ENCODE measurements at regions not wholly inside any gene's neighbourhood (a gene's known extent, or its start where the extent isn't known, plus 50 kb on each side); places are given as distances from the start of the nearest gene placed in this dataset.

DNA sequence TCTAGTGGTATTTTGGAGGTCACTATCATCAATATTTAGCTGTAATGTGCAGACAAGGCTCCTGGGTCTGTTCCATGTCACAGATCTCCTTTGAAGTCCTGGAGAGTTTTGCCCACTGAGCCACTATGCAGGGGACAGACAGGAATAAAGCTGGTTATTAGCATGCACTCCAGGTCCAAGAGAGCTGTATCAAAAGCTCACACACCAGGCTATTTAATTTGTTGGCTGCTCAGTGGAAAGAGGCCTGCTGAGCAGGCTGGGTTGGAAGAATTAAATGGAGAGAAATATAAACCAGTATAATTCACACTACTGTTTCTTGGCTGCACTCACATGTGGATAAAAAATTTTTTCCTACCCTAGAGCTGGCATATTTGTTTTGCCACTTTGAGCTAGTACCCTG lies 113.8 kb upstream of the TAF11L2 start:
- Histone ChIP-seq H3K4me1 (peaks cover 0 to 13% (median 0%) of the 10 kb centered on the region in 6 donors), H3K27ac (no peak overlapping the region), H3K4me3 (no peak overlapping the region), H3K9me3 (peaks cover 0 to 10% (median 0%) of the 10 kb centered on the region in 8 donors), H3K27me3 (replicated peaks in 1 of 7) (no peaks in the 10 kb centered on the region), H3K36me3 (no peaks in the 10 kb centered on the region)
- TF ChIP-seq POLR2A (IDR thresholded peaks at IDR 0.05) (no peak), POLR2AphosphoS5 (IDR thresholded peaks at IDR 0.05) (no peak)
- TF ChIP-seq, protein P1, sequence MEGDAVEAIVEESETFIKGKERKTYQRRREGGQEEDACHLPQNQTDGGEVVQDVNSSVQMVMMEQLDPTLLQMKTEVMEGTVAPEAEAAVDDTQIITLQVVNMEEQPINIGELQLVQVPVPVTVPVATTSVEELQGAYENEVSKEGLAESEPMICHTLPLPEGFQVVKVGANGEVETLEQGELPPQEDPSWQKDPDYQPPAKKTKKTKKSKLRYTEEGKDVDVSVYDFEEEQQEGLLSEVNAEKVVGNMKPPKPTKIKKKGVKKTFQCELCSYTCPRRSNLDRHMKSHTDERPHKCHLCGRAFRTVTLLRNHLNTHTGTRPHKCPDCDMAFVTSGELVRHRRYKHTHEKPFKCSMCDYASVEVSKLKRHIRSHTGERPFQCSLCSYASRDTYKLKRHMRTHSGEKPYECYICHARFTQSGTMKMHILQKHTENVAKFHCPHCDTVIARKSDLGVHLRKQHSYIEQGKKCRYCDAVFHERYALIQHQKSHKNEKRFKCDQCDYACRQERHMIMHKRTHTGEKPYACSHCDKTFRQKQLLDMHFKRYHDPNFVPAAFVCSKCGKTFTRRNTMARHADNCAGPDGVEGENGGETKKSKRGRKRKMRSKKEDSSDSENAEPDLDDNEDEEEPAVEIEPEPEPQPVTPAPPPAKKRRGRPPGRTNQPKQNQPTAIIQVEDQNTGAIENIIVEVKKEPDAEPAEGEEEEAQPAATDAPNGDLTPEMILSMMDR (IDR thresholded peaks at IDR 0.05 in 8 of 11, conservative IDR thresholded peaks at IDR 0.05 in 3 of 11), result no peak
- intact Hi-C loops (cut with DNase I; ENCODE audit: low total_unique reads), result no loop called here
- DNase-seq, result no peak

DNA sequence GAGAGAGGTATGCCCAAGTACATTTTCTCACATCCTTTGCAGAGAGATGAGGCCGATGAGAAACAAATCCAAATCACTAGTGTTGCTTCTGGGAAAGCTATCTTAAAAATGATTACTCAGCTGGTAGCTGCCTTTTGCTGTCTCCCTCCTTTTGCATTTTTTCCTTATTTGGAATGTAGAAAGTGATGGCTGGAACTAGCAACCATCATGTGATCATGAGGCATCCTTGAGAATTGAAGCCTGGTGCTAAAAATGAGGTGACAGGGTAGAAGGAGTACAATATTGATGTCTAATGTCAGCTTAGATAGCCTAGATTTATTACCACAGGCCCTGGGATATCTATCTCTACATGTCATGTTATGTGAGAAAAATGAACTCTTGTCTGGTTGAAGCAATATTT lies 109.3 kb upstream of the TAF11L2 start:
- no peaks in the 10 kb centered on the region for H3K4me1 ChIP-seq
- H3K36me3 ChIP-seq, result no peaks in the 10 kb centered on the region
- H3K9me3 ChIP-seq, result peaks cover 0 to 10% (median 0%) of the 10 kb centered on the region in 8 donors
- TF ChIP-seq POLR2AphosphoS5 (IDR thresholded peaks at IDR 0.05) (no peak), POLR2A (IDR thresholded peaks at IDR 0.05) (no peak)
- TF ChIP-seq, protein P1 (IDR thresholded peaks at IDR 0.05 in 8 of 11, conservative IDR thresholded peaks at IDR 0.05 in 3 of 11), result no peak
- no peaks in the 10 kb centered on the region for H3K27me3 ChIP-seq (replicated peaks in 1 of 7)
- DNase-seq, result no peak
- WGBS, 5 donors, result 81 to 100% (median 98%) methylated on average over 1 of the region's 1 CpG
- no peak overlapping the region for H3K27ac ChIP-seq
- intact Hi-C loops (cut with DNase I; ENCODE audit: low total_unique reads), result no loop called here
- no peak overlapping the region for H3K4me3 ChIP-seq

DNA sequence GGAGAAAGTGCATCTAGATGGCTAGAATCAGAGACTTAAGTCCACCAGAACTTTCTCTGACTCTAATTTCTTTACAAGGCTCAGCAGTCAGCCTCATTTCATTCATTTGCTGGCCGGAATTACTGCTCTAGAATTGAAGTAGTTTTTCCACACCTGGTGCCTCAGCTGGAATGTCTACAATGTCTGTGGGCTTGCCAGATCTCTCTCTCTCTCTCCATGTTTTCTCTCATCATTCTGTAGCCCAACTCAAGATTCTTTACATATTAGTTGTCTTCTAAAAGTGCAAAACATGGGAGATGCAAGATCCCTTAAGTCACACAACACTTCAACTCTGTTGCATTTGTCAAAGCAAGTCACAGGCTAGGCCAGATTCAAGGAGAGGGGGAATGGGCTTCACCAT lies 103.9 kb upstream of the TAF11L2 start:
- intact Hi-C loops (cut with DNase I; ENCODE audit: low total_unique reads), result no loop called here
- TF ChIP-seq, protein P1 (IDR thresholded peaks at IDR 0.05 in 8 of 11, conservative IDR thresholded peaks at IDR 0.05 in 3 of 11), result no peak
- TF ChIP-seq POLR2A (IDR thresholded peaks at IDR 0.05) (no peak), POLR2AphosphoS5 (IDR thresholded peaks at IDR 0.05) (no peak)
- DNase-seq, result no peak
- Histone ChIP-seq H3K36me3 (no peaks in the 10 kb centered on the region), H3K27ac (no peak overlapping the region), H3K27me3 (replicated peaks in 1 of 7) (no peaks in the 10 kb centered on the region), H3K9me3 (peaks cover 0 to 8% (median 0%) of the 10 kb centered on the region in 8 donors), H3K4me1 (peaks cover 0 to 12% (median 4%) of the 10 kb centered on the region in 6 donors), H3K4me3 (no peak overlapping the region)
- WGBS, 5 donors, result 83 to 93% (median 90%) methylated on average over 1 of the region's 1 CpG

DNA sequence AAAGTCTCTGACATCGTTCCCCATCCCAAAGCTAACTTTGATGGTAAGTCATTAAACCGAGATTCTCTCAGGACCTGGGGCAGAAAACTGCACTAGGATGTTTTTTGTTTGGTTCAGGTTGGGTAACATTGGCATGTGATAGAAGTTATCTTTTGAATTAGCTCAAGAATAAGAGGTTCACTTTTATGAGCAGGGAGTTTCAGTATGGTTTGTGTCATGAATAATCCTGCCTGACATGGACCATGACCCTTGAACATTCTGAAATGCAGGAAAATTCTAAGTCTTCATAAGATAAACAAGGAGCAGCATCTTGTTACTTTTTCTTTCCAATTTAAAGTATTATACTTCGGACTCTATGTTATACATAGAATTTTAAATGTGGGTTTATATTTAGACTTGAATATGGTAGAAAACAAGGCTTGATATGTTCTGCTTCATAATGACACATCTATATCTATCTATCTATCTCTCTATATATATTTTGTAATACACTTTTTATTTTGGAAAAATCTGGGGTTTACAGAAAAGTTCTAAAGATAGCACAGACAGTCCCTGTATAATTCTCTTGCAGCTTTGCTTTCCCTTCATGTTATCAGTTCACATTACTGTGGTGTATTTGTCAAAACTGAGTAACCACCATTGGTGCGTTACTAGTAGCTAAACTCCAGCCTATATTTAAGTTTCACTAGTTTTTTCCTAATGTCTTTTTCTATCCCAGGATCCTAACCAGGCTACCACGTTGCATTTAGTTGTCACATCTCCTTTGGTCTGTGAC lies 102.7 kb upstream of the TAF11L2 start:
- H3K27ac ChIP-seq, result no peak overlapping the region
- intact Hi-C loops (cut with DNase I; ENCODE audit: low total_unique reads), result no loop called here
- no peaks in the 10 kb centered on the region for H3K36me3 ChIP-seq
- no peak overlapping the region for H3K4me3 ChIP-seq
- H3K27me3 ChIP-seq (replicated peaks in 1 of 7), result no peaks in the 10 kb centered on the region
- DNase-seq, result no peak
- H3K9me3 ChIP-seq, result peaks cover 0 to 6% (median 0%) of the 10 kb centered on the region in 8 donors
- TF ChIP-seq, protein P1 (IDR thresholded peaks at IDR 0.05 in 8 of 11, conservative IDR thresholded peaks at IDR 0.05 in 3 of 11), result no peak
- no peak for TF ChIP-seq POLR2AphosphoS5 (IDR thresholded peaks at IDR 0.05)
- TF ChIP-seq POLR2A (IDR thresholded peaks at IDR 0.05), result no peak
- H3K4me1 ChIP-seq, result peaks cover 0 to 24% (median 8%) of the 10 kb centered on the region in 6 donors
- 70 to 84% (median 82%) methylated on average over 5 of the region's 5 CpGs for WGBS, 5 donors
